IMR-90 (cell line): ENCODE measurements at regions not wholly inside any gene's neighbourhood (a gene's known extent, or its start where the extent isn't known, plus 50 kb on each side); places are given as distances from the start of the nearest gene placed in this dataset.

ENCODE experiments used
- ATAC-seq: fragments of 200-7000 bp; cut with Tn5 transposase; 2 replicates; pipeline ENCODE4 v1.9.1; 2020; ENCODE audit warnings: low read depth, mild to moderate bottlenecking, moderate library complexity
- BruUV-seq: library from RNA; stranded (reverse); fragments of 400-500 nt; replicated peaks from 2 replicates; lab custom pipeline; 2021; lab: Mats Ljungman, UMichigan
- CTCF ChIA-PET: fragments of 300-600 bp; formaldehyde crosslinking; extraction: SDS; loops from one replicate; lab custom pipeline; 2021; ENCODE audit warnings: antibody characterized with exemption; lab: Yijun Ruan, JAX
- POLR2A ChIA-PET: fragments of 300-600 bp; sonication (Branson Sonifier 250); formaldehyde crosslinking; loops from one replicate; lab custom pipeline; 2022; ENCODE audit warnings: antibody characterized with exemption; ENCODE audit not compliant: unreplicated experiment; lab: Charles Lee
- DNase-seq: peaks from one replicate; pipeline ENCODE4 v3.0.0; 2013
- H2AFZ ChIP-seq: replicated peaks from 2 replicates; pipeline ENCODE3; 2013; ENCODE audit warnings: low read length, mild to moderate bottlenecking; ENCODE audit not compliant: poor library complexity
- H2AK5ac ChIP-seq: 2 replicates; pipeline ENCODE4 v1.6.1; 2013; ENCODE audit warnings: low read depth, low read length, inconsistent platforms
- H2AK9ac ChIP-seq: replicated peaks from 2 replicates; pipeline ENCODE3; 2013; ENCODE audit warnings: mild to moderate bottlenecking, low read depth, low read length, moderate library complexity; ENCODE audit not compliant: poor library complexity
- H2BK120ac ChIP-seq: 2 replicates; pipeline ENCODE4 v1.6.1; 2013; ENCODE audit warnings: low read depth, low read length, inconsistent platforms
- H2BK15ac ChIP-seq: 3 replicates; pipeline ENCODE4 v1.6.1; 2013; ENCODE audit warnings: low read depth, low read length, inconsistent platforms
- H2BK20ac ChIP-seq: 2 replicates; pipeline ENCODE4 v1.6.1; 2013; ENCODE audit warnings: low read depth, mild to moderate bottlenecking, inconsistent platforms, low read length, moderate library complexity
- H2BK5ac ChIP-seq: 2 replicates; pipeline ENCODE4 v1.6.1; 2013; ENCODE audit warnings: mild to moderate bottlenecking, low read depth, low read length, inconsistent platforms; ENCODE audit not compliant: poor library complexity, severe bottlenecking
- H3K14ac ChIP-seq: replicated peaks from 2 replicates; pipeline ENCODE4 v1.6.1; 2013; ENCODE audit warnings: low read depth, low read length, inconsistent platforms
- H3K18ac ChIP-seq: 2 replicates; pipeline ENCODE4 v1.6.1; 2013; ENCODE audit warnings: low read depth, low read length, control low read depth
- H3K23ac ChIP-seq: 2 replicates; pipeline ENCODE4 v1.6.1; 2013; ENCODE audit warnings: low read depth, low read length, inconsistent platforms
- H3K27ac ChIP-seq: 2 replicates; pipeline ENCODE4 v1.5.1; 2013; ENCODE audit warnings: mild to moderate bottlenecking, control low read depth, low read length; ENCODE audit not compliant: insufficient read depth
- H3K27me3 ChIP-seq: 2 replicates; pipeline ENCODE4 v1.6.1; 2013; ENCODE audit warnings: low read length; ENCODE audit not compliant: control insufficient read depth, insufficient read depth
- H3K36me3 ChIP-seq: 2 replicates; pipeline ENCODE4 v1.6.1; 2013; ENCODE audit warnings: low read length, mixed read lengths; ENCODE audit not compliant: control insufficient read depth, insufficient read depth
- H3K4ac ChIP-seq: 2 replicates; pipeline ENCODE4 v1.6.1; 2013; ENCODE audit warnings: low read depth, low read length, inconsistent platforms
- H3K4me1 ChIP-seq: 2 replicates; pipeline ENCODE4 v1.6.1; 2013; ENCODE audit warnings: low read length, mixed read lengths; ENCODE audit not compliant: control insufficient read depth, insufficient read depth
- H3K4me2 ChIP-seq: 2 replicates; pipeline ENCODE4 v1.6.1; 2013; ENCODE audit warnings: low read depth, mild to moderate bottlenecking, control low read depth, low read length, moderate library complexity
- H3K4me3 ChIP-seq: 2 replicates; pipeline ENCODE4 v1.5.1; 2013; ENCODE audit warnings: low read depth, mild to moderate bottlenecking, control low read depth, low read length, moderate library complexity; ENCODE audit not compliant: insufficient read depth
- H3K56ac ChIP-seq: 2 replicates; pipeline ENCODE4 v1.6.1; 2013; ENCODE audit warnings: low read length, inconsistent platforms; ENCODE audit not compliant: insufficient read depth; ENCODE audit errors: extremely low read depth
- H3K79me1 ChIP-seq, 2 experiments: 2 replicates each; pipeline ENCODE4 v1.6.1; 2013; ENCODE audit warnings: low read length in 2 of 2, inconsistent platforms in 1 of 2, low read depth in 1 of 2
- H3K9ac ChIP-seq: 2 replicates; pipeline ENCODE4 v1.6.1; 2013; ENCODE audit warnings: low read depth, low read length, control low read depth
- H3K9me1 ChIP-seq: 2 replicates; pipeline ENCODE4 v1.6.1; 2013; ENCODE audit warnings: low read length, inconsistent platforms; ENCODE audit not compliant: insufficient read depth
- H3K9me3 ChIP-seq: 2 replicates; pipeline ENCODE4 v1.6.1; 2013; ENCODE audit warnings: low read length; ENCODE audit not compliant: control insufficient read depth, insufficient read depth
- H4K20me1 ChIP-seq: 2 replicates; pipeline ENCODE4 v1.6.1; 2013; ENCODE audit warnings: low read length, inconsistent platforms; ENCODE audit not compliant: insufficient read depth
- H4K5ac ChIP-seq: 2 replicates; pipeline ENCODE4 v1.6.1; 2013; ENCODE audit warnings: mild to moderate bottlenecking, low read depth, low read length, control low read depth
- H4K8ac ChIP-seq, 2 experiments: 2 replicates each; pipeline ENCODE4 v1.6.1; 2013; ENCODE audit warnings: low read depth in 2 of 2, low read length in 2 of 2, control low read depth in 1 of 2, inconsistent platforms in 1 of 2
- H4K91ac ChIP-seq: 2 replicates; pipeline ENCODE4 v1.6.1; 2013; ENCODE audit warnings: low read depth, low read length, inconsistent platforms; ENCODE audit not compliant: insufficient read depth
- POLR2A ChIP-seq: IDR thresholded peaks from 2 replicates; pipeline ENCODE4 v1.6.1; 2012; ENCODE audit warnings: mild to moderate bottlenecking, low read depth, low read length
- RFX5 ChIP-seq: IDR thresholded peaks from 2 replicates; pipeline ENCODE4 v1.8.0; 2012; ENCODE audit warnings: low read depth, mild to moderate bottlenecking, low read length, moderate library complexity
- WGBS, 2 experiments: methylation state at CpG; one replicate each; pipeline versions ENCODE4 v1.1.5 to v1.1.7; 2013; ENCODE audit warnings: missing lambda C conversion rate in 2 of 2; ENCODE audit not compliant: insufficient read length in 1 of 2; ENCODE audit errors: extremely low coverage in 2 of 2; 5-methylcytosine and 5-hydroxymethylcytosine counted together
- dilution Hi-C: fragments of 300-500 bp; cut with HindIII; formaldehyde crosslinking; loops from one replicate; pipeline ENCODE4 v1.14.3; 2018; ENCODE audit warnings: low sequenced_read_pairs; ENCODE audit not compliant: unreplicated experiment
- in situ Hi-C: fragments of 300-500 bp; cut with MboI; formaldehyde crosslinking; loops from 3 replicates; pipeline ENCODE4 v1.14.3; 2019; ENCODE audit warnings: low sequenced_read_pairs, inconsistent platforms, mixed read lengths
- intact Hi-C: fragments of 100-400 bp; cut with micrococcal nuclease; formaldehyde crosslinking; loops from 2 replicates; pipeline ENCODE4 v1.10.0; 2022

DNA sequence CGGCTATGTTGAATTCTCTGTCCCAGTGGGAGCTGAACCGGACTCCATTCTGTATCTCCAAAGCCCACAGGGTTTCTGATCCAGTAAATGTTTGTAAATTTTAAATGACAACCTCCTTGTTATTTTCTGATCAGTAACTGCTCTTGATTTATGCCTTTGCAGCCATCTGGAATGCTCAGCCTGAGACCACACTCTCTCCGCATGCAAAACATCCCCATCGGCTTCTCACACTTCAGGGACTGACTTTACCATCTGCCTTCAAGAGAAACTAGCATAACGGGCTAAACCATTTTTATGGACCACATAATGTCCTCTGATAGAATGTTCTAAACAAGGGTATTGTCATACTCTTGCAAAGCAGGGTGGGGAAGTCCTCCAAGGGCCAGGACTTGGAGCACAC, 94.5 kb upstream of the FOXQ1 start:
- in situ Hi-C loops = no loop called here
- dilution Hi-C loops = no loop called here
- H2BK20ac ChIP-seq = no peak overlapping the region
- POLR2A ChIA-PET = no interaction called here
- no peak overlapping the region for H4K8ac ChIP-seq
- peaks cover 4% of the 10 kb centered on the region for H3K27me3 ChIP-seq
- no peak for ATAC-seq
- H3K79me1 ChIP-seq = no peaks in the 10 kb centered on the region
- no peak for DNase-seq
- intact Hi-C loops = no loop called here
- H3K18ac ChIP-seq = no peak overlapping the region
- H2BK120ac ChIP-seq = no peak overlapping the region
- H3K9ac ChIP-seq = no peak overlapping the region
- H3K4me1 ChIP-seq = no peaks in the 10 kb centered on the region
- H2AK9ac ChIP-seq = no peak overlapping the region
- H3K14ac ChIP-seq = no peak overlapping the region
- no peak overlapping the region for H4K91ac ChIP-seq
- H2BK5ac ChIP-seq = no peak overlapping the region
- no peaks in the 10 kb centered on the region for H3K9me3 ChIP-seq
- H4K5ac ChIP-seq = no peak overlapping the region
- no TSS peak for BruUV-seq
- H2AK5ac ChIP-seq = no peak overlapping the region
- H3K9me1 ChIP-seq = no peaks in the 10 kb centered on the region
- H3K56ac ChIP-seq = no peak overlapping the region
- H4K20me1 ChIP-seq = no peaks in the 10 kb centered on the region
- CTCF ChIA-PET = no interaction called here
- H3K36me3 ChIP-seq = no peaks in the 10 kb centered on the region
- no peak overlapping the region for H2AFZ ChIP-seq
- no peak overlapping the region for H3K4ac ChIP-seq
- WGBS, 2 experiments = no CpG with 5 or more reads among the region's 5 CpGs
- H2BK15ac ChIP-seq = no peak overlapping the region
- H3K23ac ChIP-seq = no peak overlapping the region
- H3K27ac ChIP-seq = no peak overlapping the region
- H3K4me2 ChIP-seq = no peak overlapping the region
- no peak for TF ChIP-seq RFX5
- TF ChIP-seq POLR2A = no peak
- no peak overlapping the region for H3K4me3 ChIP-seq
